HG03565 (cell line): ENCODE measurements at regions not wholly inside any gene's neighbourhood (a gene's known extent, or its start where the extent isn't known, plus 50 kb on each side); places are given as distances from the start of the nearest gene placed in this dataset.

Experiments used
- ATAC-seq: cut with Tn5 transposase; IDR thresholded peaks from one replicate; pipeline ENCODE4 v1.9.1; 2021; ENCODE audit warnings: mild to moderate bottlenecking, moderate library complexity; ENCODE audit not compliant: unreplicated experiment

- ATAC-seq = no peak
These were observed 209.9 kb downstream of the SLC7A11 start for GRCh38 chr4:138032222-138032621.

- no peak for ATAC-seq
These were observed 211.8 kb downstream of the SLC7A11 start for GRCh38 chr4:138030375-138030774.

- ATAC-seq = no peak
These were observed 213.2 kb downstream of the SLC7A11 start for GRCh38 chr4:138028923-138029322.

- ATAC-seq = no peak
These were observed 220.9 kb downstream of the SLC7A11 start for GRCh38 chr4:138021139-138021830.

- ATAC-seq = no peak
These were observed 227.4 kb downstream of the SLC7A11 start for GRCh38 chr4:138014590-138015288.

- no peak for ATAC-seq
These were observed 228.5 kb downstream of the SLC7A11 start for GRCh38 chr4:138013625-138014024.

GRCh38 chr4:138010639-138011038 lies 231.5 kb downstream of the SLC7A11 start:
- peak; percentile 93 for ATAC-seq

GRCh38 chr4:138007572-138007971 lies 234.6 kb downstream of the SLC7A11 start:
- no peak for ATAC-seq

- no peak for ATAC-seq
These were observed 236.7 kb downstream of the SLC7A11 start for GRCh38 chr4:138005486-138005885.

GRCh38 chr4:138003248-138003647 lies 238.9 kb downstream of the SLC7A11 start:
- peak; percentile 99 for ATAC-seq

GRCh38 chr4:137998666-137999429 lies 243.3 kb downstream of the SLC7A11 start:
- ATAC-seq = no peak

GRCh38 chr4:137997496-137997895 lies 244.7 kb downstream of the SLC7A11 start:
- no peak for ATAC-seq

GRCh38 chr4:137994853-137995252 lies 247.3 kb downstream of the SLC7A11 start:
- ATAC-seq = no peak

- ATAC-seq = no peak
These were observed 248.9 kb downstream of the SLC7A11 start for GRCh38 chr4:137993232-137993631.

- ATAC-seq = no peak
These were observed 260.9 kb downstream of the SLC7A11 start for GRCh38 chr4:137981277-137981676.

GRCh38 chr4:137980641-137981040 lies 261.5 kb downstream of the SLC7A11 start:
- ATAC-seq = no peak

GRCh38 chr4:137979938-137980337 lies 262.2 kb downstream of the SLC7A11 start:
- no peak for ATAC-seq

- no peak for ATAC-seq
These were observed 273.0 kb downstream of the SLC7A11 start for GRCh38 chr4:137968956-137969678.

- no peak for ATAC-seq
These were observed 274.5 kb downstream of the SLC7A11 start for GRCh38 chr4:137967480-137968190.

- no peak for ATAC-seq
These were observed 275.6 kb downstream of the SLC7A11 start for GRCh38 chr4:137966504-137966903.
